ENCODE measurements at regions not wholly inside any gene's neighbourhood (a gene's known extent, or its start where the extent isn't known, plus 50 kb on each side); places are given as distances from the start of the nearest gene placed in this dataset.

- no peak for TF ChIP-seq POLR2AphosphoS5 (IDR thresholded peaks at IDR 0.05; ENCODE audit: low read depth, low read length)
- TF ChIP-seq TAF1 (IDR thresholded peaks at IDR 0.05; ENCODE audit: low read depth, low read length), result no peak
- no peak for TF ChIP-seq POLR2A (IDR thresholded peaks at IDR 0.05; ENCODE audit: low read depth, low read length)
These were observed 80.4 kb downstream of the DACT2 start for GRCh38 chr6:168239044-168239773.
